ENCODE measurements at regions not wholly inside any gene's neighbourhood (a gene's known extent, or its start where the extent isn't known, plus 50 kb on each side); places are given as distances from the start of the nearest gene placed in this dataset.

- Histone ChIP-seq H3K36me3 (no peaks in the 10 kb centered on the region), H3K27me3 (no peaks in the 10 kb centered on the region), H3K9me3 (no peaks in the 10 kb centered on the region), H3K27ac (no peak overlapping the region), H3K4me3 (no peak overlapping the region), H3K4me1 (no peaks in the 10 kb centered on the region)
- TF ChIP-seq CTCF (IDR thresholded peaks at IDR 0.05) (no peak), EP300 (IDR thresholded peaks at IDR 0.05) (no peak), POLR2A (IDR thresholded peaks at IDR 0.05) (no peak)
- no peak for DNase-seq (ENCODE audit: low spot score in 2 of 2)
- 82 to 86% methylated on average over 1 of the region's 1 CpG for WGBS, 2 donors
These were observed 1342.7 kb upstream of the PIK3C3 start for GRCh38 chr18:40612356-40612755.

GRCh38 chr18:40608226-40608625 lies 1346.8 kb upstream of the PIK3C3 start:
- no peak overlapping the region for H3K4me3 ChIP-seq
- no peaks in the 10 kb centered on the region for H3K4me1 ChIP-seq
- H3K36me3 ChIP-seq = no peaks in the 10 kb centered on the region
- no peak for TF ChIP-seq EP300 (IDR thresholded peaks at IDR 0.05)
- TF ChIP-seq CTCF (IDR thresholded peaks at IDR 0.05) = no peak
- no peak for TF ChIP-seq POLR2A (IDR thresholded peaks at IDR 0.05)
- 78 to 79% methylated on average over 2 of the region's 2 CpGs for WGBS, 2 donors
- H3K27me3 ChIP-seq = no peaks in the 10 kb centered on the region
- no peak overlapping the region for H3K27ac ChIP-seq
- no peaks in the 10 kb centered on the region for H3K9me3 ChIP-seq
- no peak for DNase-seq (ENCODE audit: low spot score in 2 of 2)

GRCh38 chr18:40607542-40608148 lies 1347.4 kb upstream of the PIK3C3 start:
- no peaks in the 10 kb centered on the region for H3K9me3 ChIP-seq
- TF ChIP-seq CTCF (IDR thresholded peaks at IDR 0.05) = no peak
- TF ChIP-seq POLR2A (IDR thresholded peaks at IDR 0.05) = no peak
- TF ChIP-seq EP300 (IDR thresholded peaks at IDR 0.05) = no peak
- no peak for DNase-seq (ENCODE audit: low spot score in 2 of 2)
- no peak overlapping the region for H3K4me3 ChIP-seq
- 64 to 73% methylated on average over 6 of the region's 6 CpGs for WGBS, 2 donors
- H3K36me3 ChIP-seq = no peaks in the 10 kb centered on the region
- H3K4me1 ChIP-seq = no peaks in the 10 kb centered on the region
- H3K27me3 ChIP-seq = no peaks in the 10 kb centered on the region
- H3K27ac ChIP-seq = no peak overlapping the region

- H3K9me3 ChIP-seq = no peaks in the 10 kb centered on the region
- no peaks in the 10 kb centered on the region for H3K27me3 ChIP-seq
- H3K4me1 ChIP-seq = no peaks in the 10 kb centered on the region
- H3K4me3 ChIP-seq = no peak overlapping the region
- TF ChIP-seq EP300 (IDR thresholded peaks at IDR 0.05) (no peak), POLR2A (IDR thresholded peaks at IDR 0.05) (no peak), CTCF (IDR thresholded peaks at IDR 0.05) (no peak)
- no peak overlapping the region for H3K27ac ChIP-seq
- no peaks in the 10 kb centered on the region for H3K36me3 ChIP-seq
- WGBS, 2 donors = 63% methylated on average over 1 of the region's 1 CpG
- no peak for DNase-seq (ENCODE audit: low spot score in 2 of 2)
These were observed 1348.0 kb upstream of the PIK3C3 start for GRCh38 chr18:40606996-40607395.

- H3K27ac ChIP-seq = no peak overlapping the region
- 94 to 96% methylated on average over 12 of the region's 12 CpGs for WGBS, 2 donors
- no peaks in the 10 kb centered on the region for H3K36me3 ChIP-seq
- TF ChIP-seq CTCF (IDR thresholded peaks at IDR 0.05) (no peak), POLR2A (IDR thresholded peaks at IDR 0.05) (no peak), EP300 (IDR thresholded peaks at IDR 0.05) (no peak)
- H3K4me1 ChIP-seq = no peaks in the 10 kb centered on the region
- no peak overlapping the region for H3K4me3 ChIP-seq
- no peak for DNase-seq (ENCODE audit: low spot score in 2 of 2)
- H3K27me3 ChIP-seq = no peaks in the 10 kb centered on the region
- H3K9me3 ChIP-seq = peaks cover 0 to 5% (median 0%) of the 10 kb centered on the region in 4 donors
These were observed 1371.4 kb upstream of the PIK3C3 start for GRCh38 chr18:40583671-40584070.
